Colonic mucosa (tissue), 4 donors: ENCODE measurements at regions not wholly inside any gene's neighbourhood (a gene's known extent, or its start where the extent isn't known, plus 50 kb on each side); places are given as distances from the start of the nearest gene placed in this dataset.

ENCODE experiments used
- DNase-seq: peaks from one replicate; pipeline ENCODE4 v3.0.0-alpha.2; 2020
- H3K27ac ChIP-seq: fragments of 200-600 bp; one replicate; pipeline ENCODE4 v1.8.0; 2021
- H3K27me3 ChIP-seq: fragments of 200-600 bp; one replicate; pipeline ENCODE4 v1.8.0; 2021
- H3K36me3 ChIP-seq: fragments of 200-600 bp; one replicate; pipeline ENCODE4 v1.8.0; 2021
- H3K4me1 ChIP-seq: fragments of 200-600 bp; one replicate; pipeline ENCODE4 v1.8.0; 2021; ENCODE audit warnings: mild to moderate bottlenecking
- H3K4me3 ChIP-seq: fragments of 200-600 bp; one replicate; pipeline ENCODE4 v1.8.0; 2021
- H3K9ac ChIP-seq, 2 donors: one replicate each; pipeline ENCODE4 v1.7.0; 2013; ENCODE audit warnings: control low read depth in 2 of 2, low read depth in 2 of 2, low read length in 2 of 2
- H3K9me3 ChIP-seq: fragments of 200-600 bp; one replicate; pipeline ENCODE4 v1.8.0; 2021
- intact Hi-C: fragments of 100-400 bp; cut with DNase I; formaldehyde crosslinking; loops from one replicate; pipeline ENCODE4 v1.14.1; 2022
- TF ChIP-seq, protein P1 (sequence below): fragments of 200-600 bp; IDR thresholded peaks from one replicate; pipeline ENCODE4 v1.8.0; 2022; ENCODE audit warnings: antibody characterized with exemption, mild to moderate bottlenecking
- donor health status: healthy.
- donor health status: DM: no; HTN: no; CAD: no.
- donor health status: DM: no; HTN: no; CAD: no.

GRCh38 chr3:182631183-182632076 lies 161.9 kb upstream of the ATP11B start:
- intact Hi-C loops, result no loop called here
- Histone ChIP-seq H3K27me3 (no peaks in the 10 kb centered on the region), H3K4me1 (no peaks in the 10 kb centered on the region), H3K9me3 (no peaks in the 10 kb centered on the region), H3K9ac (no peak overlapping the region), H3K36me3 (no peaks in the 10 kb centered on the region), H3K27ac (no peak overlapping the region), H3K4me3 (no peak overlapping the region)
- TF ChIP-seq, protein P1, sequence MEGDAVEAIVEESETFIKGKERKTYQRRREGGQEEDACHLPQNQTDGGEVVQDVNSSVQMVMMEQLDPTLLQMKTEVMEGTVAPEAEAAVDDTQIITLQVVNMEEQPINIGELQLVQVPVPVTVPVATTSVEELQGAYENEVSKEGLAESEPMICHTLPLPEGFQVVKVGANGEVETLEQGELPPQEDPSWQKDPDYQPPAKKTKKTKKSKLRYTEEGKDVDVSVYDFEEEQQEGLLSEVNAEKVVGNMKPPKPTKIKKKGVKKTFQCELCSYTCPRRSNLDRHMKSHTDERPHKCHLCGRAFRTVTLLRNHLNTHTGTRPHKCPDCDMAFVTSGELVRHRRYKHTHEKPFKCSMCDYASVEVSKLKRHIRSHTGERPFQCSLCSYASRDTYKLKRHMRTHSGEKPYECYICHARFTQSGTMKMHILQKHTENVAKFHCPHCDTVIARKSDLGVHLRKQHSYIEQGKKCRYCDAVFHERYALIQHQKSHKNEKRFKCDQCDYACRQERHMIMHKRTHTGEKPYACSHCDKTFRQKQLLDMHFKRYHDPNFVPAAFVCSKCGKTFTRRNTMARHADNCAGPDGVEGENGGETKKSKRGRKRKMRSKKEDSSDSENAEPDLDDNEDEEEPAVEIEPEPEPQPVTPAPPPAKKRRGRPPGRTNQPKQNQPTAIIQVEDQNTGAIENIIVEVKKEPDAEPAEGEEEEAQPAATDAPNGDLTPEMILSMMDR, result no peak
- DNase-seq, result no peak

DNA sequence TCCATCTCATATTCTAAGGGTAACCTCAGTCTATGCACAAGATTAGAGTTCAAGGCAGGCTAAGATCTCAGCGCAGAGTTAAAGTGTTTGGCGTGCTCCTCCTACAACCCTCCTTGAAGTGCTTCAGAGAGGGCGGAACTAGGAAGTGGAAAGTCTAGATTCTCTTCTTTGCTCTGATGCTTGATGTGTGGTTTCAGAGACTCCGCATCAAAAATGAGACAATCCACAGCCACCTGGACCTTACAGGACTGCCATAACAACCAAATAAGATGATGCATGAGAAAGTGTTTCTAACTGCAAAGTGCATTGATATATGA lies 161.3 kb upstream of the ATP11B start:
- no peak overlapping the region for H3K4me3 ChIP-seq
- DNase-seq, result no peak
- intact Hi-C loops, result no loop called here
- H3K27ac ChIP-seq, result no peak overlapping the region
- no peaks in the 10 kb centered on the region for H3K36me3 ChIP-seq
- H3K9me3 ChIP-seq, result no peaks in the 10 kb centered on the region
- H3K9ac ChIP-seq, result no peak overlapping the region
- H3K27me3 ChIP-seq, result no peaks in the 10 kb centered on the region
- TF ChIP-seq, protein P1, result no peak
- no peaks in the 10 kb centered on the region for H3K4me1 ChIP-seq

GRCh38 chr3:182633186-182633585 lies 160.1 kb upstream of the ATP11B start:
- Histone ChIP-seq H3K27ac (no peak overlapping the region), H3K4me3 (no peak overlapping the region), H3K36me3 (no peaks in the 10 kb centered on the region), H3K4me1 (no peaks in the 10 kb centered on the region), H3K9ac (no peak overlapping the region), H3K27me3 (no peaks in the 10 kb centered on the region), H3K9me3 (no peaks in the 10 kb centered on the region)
- intact Hi-C loops, result no loop called here
- TF ChIP-seq, protein P1, result no peak
- DNase-seq, result no peak

DNA sequence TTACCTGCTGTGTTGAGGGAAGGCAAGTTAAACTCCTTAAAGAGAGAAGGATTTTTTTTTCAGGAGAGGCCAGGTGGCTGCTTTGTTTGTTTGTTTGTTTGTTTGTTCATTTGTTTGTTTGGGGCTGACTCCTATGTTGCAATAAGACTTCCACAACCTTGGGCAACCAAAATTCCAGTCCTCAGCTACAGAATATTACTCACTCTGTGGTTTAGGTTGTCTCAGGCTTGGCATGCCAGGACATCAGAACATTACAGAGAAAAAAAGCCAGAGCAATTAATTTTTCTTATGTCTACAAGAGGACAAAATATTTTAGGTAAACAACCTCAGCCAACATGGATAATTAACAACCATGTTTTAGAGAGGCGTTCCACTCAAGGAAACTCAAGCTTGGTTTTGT lies 156.7 kb upstream of the ATP11B start:
- TF ChIP-seq, protein P1, result no peak
- H3K27me3 ChIP-seq, result no peaks in the 10 kb centered on the region
- intact Hi-C loops, result no loop called here
- no peaks in the 10 kb centered on the region for H3K9me3 ChIP-seq
- no peaks in the 10 kb centered on the region for H3K4me1 ChIP-seq
- H3K4me3 ChIP-seq, result no peak overlapping the region
- no peak for DNase-seq
- peak overlapping the region; percentile 1 for H3K27ac ChIP-seq
- H3K9ac ChIP-seq, result no peak overlapping the region
- H3K36me3 ChIP-seq, result no peaks in the 10 kb centered on the region

DNA sequence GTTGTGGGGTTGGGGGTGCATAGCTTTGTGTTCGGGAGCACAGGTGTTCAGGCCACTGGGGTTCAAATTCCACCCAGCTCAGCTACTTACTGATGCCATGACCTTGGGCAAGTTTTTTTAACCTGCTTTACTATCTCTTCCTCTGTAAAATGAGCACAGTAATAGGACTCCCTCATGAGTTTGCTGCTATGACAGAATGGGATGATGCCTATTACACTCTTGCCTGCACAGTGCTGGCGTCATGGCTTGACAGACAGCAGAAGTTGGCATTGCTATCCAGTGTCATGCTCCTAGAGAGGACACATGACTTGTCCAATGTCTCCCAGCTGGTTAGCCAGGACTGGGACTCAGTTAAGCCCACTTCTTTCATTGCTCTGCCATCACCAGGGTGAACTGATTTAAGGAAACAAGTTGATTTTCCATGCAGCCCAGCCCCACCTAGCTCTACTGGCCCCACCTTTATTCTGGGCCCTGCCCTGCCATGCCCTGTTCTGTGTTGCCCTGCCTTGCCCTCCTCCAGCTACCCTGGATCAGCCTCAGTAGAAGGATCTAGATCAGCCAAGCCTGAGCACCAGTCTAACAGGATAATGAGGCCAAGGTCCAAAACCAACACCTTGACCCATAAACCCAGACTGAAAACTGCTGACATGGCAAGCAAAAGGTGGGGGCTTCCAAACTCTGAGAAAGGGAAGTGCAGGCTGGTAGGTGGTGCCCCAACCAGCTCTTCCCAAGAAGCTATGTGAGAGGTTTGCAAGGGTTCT lies 155.8 kb upstream of the ATP11B start:
- no peak overlapping the region for H3K4me3 ChIP-seq
- peak; percentile 83 for DNase-seq
- no peaks in the 10 kb centered on the region for H3K36me3 ChIP-seq
- TF ChIP-seq, protein P1, result no peak
- no peaks in the 10 kb centered on the region for H3K27me3 ChIP-seq
- no peaks in the 10 kb centered on the region for H3K9me3 ChIP-seq
- intact Hi-C loops, result no loop called here
- H3K4me1 ChIP-seq, result no peaks in the 10 kb centered on the region
- no peak overlapping the region for H3K9ac ChIP-seq
- H3K27ac ChIP-seq, result peak overlapping the region; percentile 8
